Upper lobe of left lung (tissue), 6 donors: ENCODE measurements at regions not wholly inside any gene's neighbourhood (a gene's known extent, or its start where the extent isn't known, plus 50 kb on each side); places are given as distances from the start of the nearest gene placed in this dataset.

Experiments used
- ATAC-seq, 2 donors: fragments of 200-7000 bp; cut with Tn5 transposase; one replicate each; pipeline ENCODE4 v1.9.1; 2022; ENCODE audit warnings: mild to moderate bottlenecking in 2 of 2, moderate library complexity in 2 of 2; ENCODE audit not compliant: low FRiP score in 2 of 2
- DNase-seq, 2 donors: peaks; one replicate each; pipeline ENCODE4 v3.0.0-alpha.2; 2019 to 2020
- H3K27ac ChIP-seq, 4 donors: fragments of 200-600 bp; sonication (generic); one replicate each; pipeline ENCODE4 v1.5.1; 2016 to 2019
- H3K27me3 ChIP-seq, 4 donors: fragments of 200-600 bp; sonication (generic); one replicate each; pipeline ENCODE4 v1.5.1; 2017 to 2019
- H3K36me3 ChIP-seq, 4 donors: fragments of 200-600 bp; sonication (generic); one replicate each; pipeline ENCODE4 v1.5.1; 2016 to 2019
- H3K4me1 ChIP-seq, 4 donors: fragments of 200-600 bp; sonication (generic); one replicate each; pipeline ENCODE4 v1.5.1; 2018 to 2019
- H3K4me3 ChIP-seq, 4 donors: fragments of 200-600 bp; sonication (generic); one replicate each; pipeline ENCODE4 v1.5.1; 2017 to 2019; ENCODE audit warnings: mild to moderate bottlenecking in 2 of 4, moderate library complexity in 1 of 4
- H3K9me3 ChIP-seq, 4 donors: fragments of 200-600 bp; sonication (generic); one replicate each; pipeline ENCODE4 v1.5.1; 2018 to 2019
- CTCF ChIP-seq, 6 experiments: fragments of 450-650 bp in 4 of 6; fragments of 200-600 bp in 2 of 6; sonication (generic) in 2 of 6; IDR thresholded peaks; one replicate each; pipeline ENCODE4 v1.5.1; 2016 to 2019; ENCODE audit warnings: antibody characterized with exemption in 6 of 6
- EP300 ChIP-seq, 4 donors: sonication (generic); formaldehyde crosslinking; IDR thresholded peaks; one replicate each; pipeline ENCODE4 v1.5.1; 2017; ENCODE audit warnings: antibody characterized with exemption in 4 of 4, control low read depth in 2 of 4
- POLR2A ChIP-seq, 4 donors: fragments of 450-650 bp; IDR thresholded peaks; one replicate each; pipeline ENCODE4 v1.5.1; 2016 to 2017; ENCODE audit warnings: antibody characterized with exemption in 4 of 4, mild to moderate bottlenecking in 2 of 4
- POLR2AphosphoS5 ChIP-seq, 2 donors: sonication (generic); formaldehyde crosslinking; IDR thresholded peaks; one replicate each; pipeline ENCODE4 v1.5.1; 2017; ENCODE audit warnings: antibody characterized with exemption in 2 of 2
- WGBS, 2 donors: methylation state at CpG; one replicate each; pipeline ENCODE4 v1.1.5; 2017 to 2018; 5-methylcytosine and 5-hydroxymethylcytosine counted together
- donor health status: DM: no; HTN: no; CAD: no; lungs with moderate emphysema.
- donor health status: DM: no; HTN: yes; CAD: no; lungs with severe emphysema.

DNA sequence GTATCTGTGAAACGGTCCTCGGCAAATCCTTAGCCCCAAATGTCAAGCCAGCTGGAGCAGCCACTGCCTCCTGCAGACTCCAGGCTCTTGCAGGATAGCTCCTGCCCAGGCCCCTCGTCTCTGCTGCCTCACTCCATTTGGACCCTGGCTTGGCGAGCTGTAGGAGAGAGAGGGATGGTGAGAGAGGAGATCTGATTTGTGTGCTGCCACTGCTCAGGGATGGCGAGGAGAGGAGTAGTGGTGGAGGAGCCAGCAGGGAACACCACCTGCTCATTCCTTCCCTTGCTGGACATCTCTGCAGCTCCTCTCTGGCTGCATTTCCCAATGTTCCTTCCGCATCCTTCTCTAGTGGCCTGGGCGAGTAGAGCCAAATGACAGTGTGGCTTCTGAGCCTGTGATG lies 109.1 kb upstream of the NCK2 start:
- Histone ChIP-seq H3K9me3 (no peaks in the 10 kb centered on the region), H3K36me3 (no peaks in the 10 kb centered on the region), H3K27ac (no peak overlapping the region), H3K27me3 (no peaks in the 10 kb centered on the region), H3K4me1 (no peaks in the 10 kb centered on the region), H3K4me3 (no peak overlapping the region)
- WGBS, 2 donors = 89 to 92% methylated on average over 7 of the region's 7 CpGs
- DNase-seq (no peak), ATAC-seq (no peak)
- TF ChIP-seq CTCF (IDR thresholded peaks at IDR 0.05) (no peak), POLR2A (IDR thresholded peaks at IDR 0.05) (no peak), EP300 (IDR thresholded peaks at IDR 0.05) (no peak), POLR2AphosphoS5 (IDR thresholded peaks at IDR 0.05) (no peak)

- TF ChIP-seq CTCF (IDR thresholded peaks at IDR 0.05) (no peak), POLR2AphosphoS5 (IDR thresholded peaks at IDR 0.05) (no peak), POLR2A (IDR thresholded peaks at IDR 0.05) (no peak), EP300 (IDR thresholded peaks at IDR 0.05) (no peak)
- DNase-seq (no peak), ATAC-seq (no peak)
- WGBS, 2 donors = 54 to 62% methylated on average over 7 of the region's 7 CpGs
- Histone ChIP-seq H3K36me3 (no peaks in the 10 kb centered on the region), H3K27ac (no peak overlapping the region), H3K4me3 (no peak overlapping the region), H3K9me3 (no peaks in the 10 kb centered on the region), H3K27me3 (no peaks in the 10 kb centered on the region), H3K4me1 (no peaks in the 10 kb centered on the region)
Measured at GRCh38 chr2:105634198-105634597, 110.5 kb upstream of the NCK2 start.

- Histone ChIP-seq H3K27me3 (no peaks in the 10 kb centered on the region), H3K9me3 (no peaks in the 10 kb centered on the region), H3K27ac (no peak overlapping the region), H3K36me3 (no peaks in the 10 kb centered on the region), H3K4me1 (no peaks in the 10 kb centered on the region), H3K4me3 (no peak overlapping the region)
- WGBS, 2 donors = 100% methylated on average over 1 of the region's 1 CpG
- DNase-seq (no peak), ATAC-seq (no peak)
- TF ChIP-seq POLR2AphosphoS5 (IDR thresholded peaks at IDR 0.05) = no peak
Measured at GRCh38 chr2:105631922-105632321, 112.8 kb upstream of the NCK2 start.

DNA sequence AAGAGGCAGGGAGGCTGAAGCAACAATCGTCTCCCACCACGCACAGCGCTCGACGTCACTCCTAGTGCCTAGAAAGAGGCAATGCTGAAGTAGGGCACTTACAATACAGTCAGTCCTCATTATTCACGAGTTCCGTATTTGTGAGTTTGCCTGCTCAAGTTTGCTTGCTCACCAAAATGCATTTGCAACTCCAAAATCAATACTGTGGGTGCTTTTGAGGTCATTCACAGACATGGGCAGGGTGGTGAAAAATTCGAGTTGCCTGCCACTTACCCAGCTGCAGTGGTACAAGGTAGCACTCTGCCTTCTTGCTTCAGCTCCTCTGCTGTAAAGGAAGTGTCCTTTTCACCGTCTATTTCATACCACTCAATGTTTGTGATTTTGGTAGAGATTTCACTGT lies 113.7 kb upstream of the NCK2 start:
- Histone ChIP-seq H3K27ac (no peak overlapping the region), H3K9me3 (no peaks in the 10 kb centered on the region), H3K4me3 (no peak overlapping the region), H3K27me3 (no peaks in the 10 kb centered on the region), H3K4me1 (no peaks in the 10 kb centered on the region), H3K36me3 (no peaks in the 10 kb centered on the region)
- 82 to 87% methylated on average over 9 of the region's 9 CpGs for WGBS, 2 donors
- DNase-seq (no peak), ATAC-seq (no peak)
- TF ChIP-seq EP300 (IDR thresholded peaks at IDR 0.05) (no peak), POLR2AphosphoS5 (IDR thresholded peaks at IDR 0.05) (no peak), POLR2A (IDR thresholded peaks at IDR 0.05) (no peak), CTCF (IDR thresholded peaks at IDR 0.05) (no peak)

GRCh38 chr2:105629634-105630033 lies 115.1 kb upstream of the NCK2 start:
- no peaks in the 10 kb centered on the region for H3K36me3 ChIP-seq
- H3K4me3 ChIP-seq = no peak overlapping the region
- DNase-seq (no peak), ATAC-seq (no peak)
- WGBS, 2 donors = 75 to 87% methylated on average over 1 of the region's 1 CpG
- TF ChIP-seq POLR2A (IDR thresholded peaks at IDR 0.05) (no peak), EP300 (IDR thresholded peaks at IDR 0.05) (no peak), POLR2AphosphoS5 (IDR thresholded peaks at IDR 0.05) (no peak), CTCF (IDR thresholded peaks at IDR 0.05) (no peak)
- no peaks in the 10 kb centered on the region for H3K4me1 ChIP-seq
- no peaks in the 10 kb centered on the region for H3K9me3 ChIP-seq
- H3K27ac ChIP-seq = no peak overlapping the region
- H3K27me3 ChIP-seq = no peaks in the 10 kb centered on the region
